ENCODE measurements at regions not wholly inside any gene's neighbourhood (a gene's known extent, or its start where the extent isn't known, plus 50 kb on each side); places are given as distances from the start of the nearest gene placed in this dataset.

DNA sequence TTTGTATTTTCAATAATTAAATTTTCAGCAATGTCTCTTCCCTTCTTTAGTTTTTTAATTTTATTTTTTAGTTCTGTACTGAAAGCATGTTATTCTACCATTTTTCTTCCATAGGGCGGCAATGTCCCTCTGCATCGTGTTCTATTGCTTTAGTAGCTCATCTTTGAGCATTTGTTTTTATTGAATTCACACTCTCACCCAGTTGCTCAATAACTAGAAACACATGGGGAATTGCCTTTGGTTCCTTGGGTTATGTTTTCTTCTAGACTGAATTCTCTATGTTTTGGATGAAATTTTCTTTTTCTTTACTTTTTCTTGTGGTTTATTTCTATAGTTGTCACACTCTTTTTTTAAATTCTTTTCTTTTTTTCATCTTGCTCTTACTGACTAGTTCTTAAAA lies 233.8 kb upstream of the LDB2 start:
- TF ChIP-seq POLR2A (IDR thresholded peaks at IDR 0.05; ENCODE audit: low read depth, low read length) (no peak), TAF1 (IDR thresholded peaks at IDR 0.05; ENCODE audit: borderline replicate concordance, low read depth, low read length) (no peak), POLR2AphosphoS5 (IDR thresholded peaks at IDR 0.05; ENCODE audit: low read depth, low read length) (no peak)

All from GM12892 (cell line).